OCI-LY3 (cell line): ENCODE measurements at regions not wholly inside any gene's neighbourhood (a gene's known extent, or its start where the extent isn't known, plus 50 kb on each side); places are given as distances from the start of the nearest gene placed in this dataset.
"Not testable (repeated sequence)": the region's sequence is repeated elsewhere in the genome, so short reads cannot be mapped to it uniquely, and the experiment has no call there.

Experiments used
- H2AFZ ChIP-seq: fragments of 200-600, 300-600 bp; shearing (Covaris generic); 2 replicates; pipeline ENCODE4 v1.6.0; 2014; ENCODE audit warnings: antibody characterized with exemption, low read depth, low read length
- H3K27ac ChIP-seq: fragments of 200-600, 300-600 bp; sonication (generic); 2 replicates; pipeline ENCODE4 v1.5.1; 2014; ENCODE audit warnings: mild to moderate bottlenecking, low read length, moderate library complexity, mixed read lengths
- H3K27me3 ChIP-seq: fragments of 200-600, 300-600 bp; sonication (generic); 2 replicates; pipeline ENCODE4 v1.6.1; 2014; ENCODE audit warnings: low read depth, low read length, mixed read lengths
- H3K36me3 ChIP-seq: fragments of 200-600, 300-600 bp; sonication (generic); replicated peaks from 2 replicates; pipeline ENCODE3; 2014; ENCODE audit warnings: low read depth, low read length, mixed read lengths
- H3K4me1 ChIP-seq: fragments of 300-600, 200-600 bp; sonication (generic); 2 replicates; pipeline ENCODE4 v1.6.1; 2014; ENCODE audit warnings: low read length, mixed read lengths
- H3K4me2 ChIP-seq: fragments of 200-600, 300-600 bp; sonication (generic); 2 replicates; pipeline ENCODE4 v1.6.1; 2014; ENCODE audit warnings: low read length, mixed read lengths
- H3K4me3 ChIP-seq: fragments of 300-600, 200-600 bp; sonication (generic); 2 replicates; pipeline ENCODE4 v1.5.1; 2014; ENCODE audit warnings: antibody characterized with exemption, mild to moderate bottlenecking, low read length, moderate library complexity
- H3K79me2 ChIP-seq: fragments of 300-600, 200-600 bp; shearing (Covaris generic); 2 replicates; pipeline ENCODE4 v1.6.1; 2014; ENCODE audit warnings: mild to moderate bottlenecking, low read length, mixed read lengths
- H3K9ac ChIP-seq: fragments of 300-600, 200-600 bp; shearing (Covaris generic); 2 replicates; pipeline ENCODE4 v1.6.0; 2014; ENCODE audit warnings: mild to moderate bottlenecking, low read length, moderate library complexity
- H3K9me3 ChIP-seq: fragments of 200-600, 300-600 bp; shearing (Covaris generic); 2 replicates; pipeline ENCODE4 v1.6.1; 2014; ENCODE audit warnings: low read length, mixed read lengths; ENCODE audit not compliant: insufficient read depth
- H4K20me1 ChIP-seq: fragments of 200-600, 300-600 bp; sonication (generic); 2 replicates; pipeline ENCODE4 v1.6.1; 2016; ENCODE audit warnings: low read length, mixed read lengths; ENCODE audit not compliant: insufficient read depth
- CTCF ChIP-seq: fragments of 200-600, 300-600 bp; sonication (generic); IDR thresholded peaks from 2 replicates; pipeline ENCODE4 v1.5.1; 2014; ENCODE audit warnings: antibody characterized with exemption, low read length, low read depth
- EZH2phosphoT487 ChIP-seq: fragments of 200-600 bp; shearing (Covaris generic); IDR thresholded peaks from 2 replicates; pipeline ENCODE4 v1.6.1; 2018; ENCODE audit warnings: antibody characterized with exemption, mixed run types, low read depth

DNA sequence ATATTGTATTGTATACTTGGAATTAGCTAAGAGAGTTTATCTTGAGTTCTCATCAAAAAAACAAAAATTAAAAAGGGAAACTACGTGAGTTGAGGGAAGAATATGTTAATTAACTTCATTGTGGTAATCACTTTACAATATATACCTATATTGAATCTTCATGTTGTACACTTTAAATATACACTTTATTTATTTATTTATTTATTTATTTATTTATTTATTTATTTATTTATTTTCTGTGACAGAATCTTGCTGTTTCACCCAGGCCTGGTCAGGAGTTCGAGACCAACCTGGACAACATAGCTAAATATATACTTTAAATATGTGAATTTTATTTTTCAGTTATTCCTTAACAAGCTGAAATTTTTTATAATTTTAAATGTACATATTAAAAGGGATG is 74.1 kb downstream of the VIP start:
- no peak for TF ChIP-seq EZH2phosphoT487
- no peak for TF ChIP-seq CTCF
- H3K27me3 ChIP-seq, result no peaks in the 10 kb centered on the region
- no peaks in the 10 kb centered on the region for H3K9me3 ChIP-seq
- H3K4me2 ChIP-seq, result no peak overlapping the region
- no peaks in the 10 kb centered on the region for H3K36me3 ChIP-seq
- no peaks in the 10 kb centered on the region for H3K79me2 ChIP-seq
- H4K20me1 ChIP-seq, result no peaks in the 10 kb centered on the region
- H3K4me1 ChIP-seq, result no peaks in the 10 kb centered on the region
- H3K4me3 ChIP-seq, result no peak overlapping the region
- no peak overlapping the region for H3K9ac ChIP-seq
- H2AFZ ChIP-seq, result no peak overlapping the region
- no peak overlapping the region for H3K27ac ChIP-seq

- Histone ChIP-seq H3K36me3 (no peaks in the 10 kb centered on the region), H3K4me2 (no peak overlapping the region), H3K4me3 (no peak overlapping the region), H3K79me2 (no peaks in the 10 kb centered on the region), H3K4me1 (no peaks in the 10 kb centered on the region), H2AFZ (no peak overlapping the region), H3K27me3 (no peaks in the 10 kb centered on the region), H3K9ac (no peak overlapping the region), H3K9me3 (no peaks in the 10 kb centered on the region), H3K27ac (no peak overlapping the region), H4K20me1 (no peaks in the 10 kb centered on the region)
- TF ChIP-seq EZH2phosphoT487 (no peak), CTCF (no peak)
Observed at GRCh38 chr6:152828431-152828830, 77.8 kb downstream of the VIP start.

DNA sequence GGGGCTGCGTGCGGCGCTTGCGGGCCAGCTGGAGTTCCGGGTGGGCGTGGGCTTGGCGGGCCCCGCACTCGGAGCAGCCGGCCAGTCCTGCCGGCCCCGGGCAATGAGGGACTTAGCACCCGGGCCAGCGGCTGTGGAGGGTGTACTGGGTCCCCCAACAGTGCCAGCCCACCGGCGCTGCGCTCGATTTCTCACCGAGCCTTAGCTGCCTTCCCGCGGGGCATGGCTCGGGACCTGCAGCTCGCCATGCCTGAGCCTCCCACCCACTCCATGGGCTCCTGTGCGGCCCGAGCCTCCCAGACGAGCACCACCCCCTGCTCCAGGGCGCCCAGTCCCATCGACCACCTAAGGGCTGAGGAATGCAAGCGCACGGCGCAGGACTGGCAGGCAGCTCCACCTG is 83.8 kb downstream of the VIP start:
- not testable (repeated sequence) for H4K20me1 ChIP-seq, H3K27me3 ChIP-seq, H3K36me3 ChIP-seq, H3K9ac ChIP-seq, H3K9me3 ChIP-seq, H3K4me2 ChIP-seq, H2AFZ ChIP-seq, H3K4me3 ChIP-seq, H3K4me1 ChIP-seq, H3K79me2 ChIP-seq, H3K27ac ChIP-seq

GRCh38 chr6:152836523-152836922 is 85.9 kb downstream of the VIP start:
- Histone ChIP-seq H3K4me3 (no peak overlapping the region), H3K79me2 (no peaks in the 10 kb centered on the region), H3K27me3 (no peaks in the 10 kb centered on the region), H3K9me3 (no peaks in the 10 kb centered on the region), H3K36me3 (no peaks in the 10 kb centered on the region), H3K9ac (no peak overlapping the region), H2AFZ (no peak overlapping the region), H3K27ac (no peak overlapping the region), H3K4me1 (no peaks in the 10 kb centered on the region), H4K20me1 (no peaks in the 10 kb centered on the region), H3K4me2 (no peak overlapping the region)
- no peak for TF ChIP-seq CTCF
- TF ChIP-seq EZH2phosphoT487, result no peak

DNA sequence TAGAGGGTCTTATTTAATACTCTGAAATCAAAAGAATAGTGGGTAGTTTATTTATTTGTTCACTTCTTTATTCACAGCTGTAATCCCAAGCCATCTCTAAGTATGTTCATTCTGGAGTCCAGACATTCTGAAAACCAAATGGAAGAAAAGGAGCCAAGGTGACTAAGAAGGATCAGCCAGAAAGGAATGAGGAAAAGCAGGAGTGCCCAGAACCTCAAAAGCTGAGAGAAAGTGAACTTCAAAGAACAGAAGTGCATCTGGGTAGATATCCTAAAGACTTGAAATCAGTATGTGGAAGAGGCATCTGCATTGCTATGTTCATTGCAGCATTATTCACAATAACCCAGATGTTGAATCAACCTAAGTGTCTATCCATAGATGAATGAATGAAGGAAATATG is 94.8 kb downstream of the VIP start:
- no peaks in the 10 kb centered on the region for H3K79me2 ChIP-seq
- H3K9me3 ChIP-seq, result no peaks in the 10 kb centered on the region
- H3K9ac ChIP-seq, result no peak overlapping the region
- H3K4me3 ChIP-seq, result no peak overlapping the region
- H2AFZ ChIP-seq, result no peak overlapping the region
- H3K4me1 ChIP-seq, result no peaks in the 10 kb centered on the region
- H3K27ac ChIP-seq, result no peak overlapping the region
- no peaks in the 10 kb centered on the region for H3K27me3 ChIP-seq
- H4K20me1 ChIP-seq, result no peaks in the 10 kb centered on the region
- no peaks in the 10 kb centered on the region for H3K36me3 ChIP-seq
- TF ChIP-seq CTCF (no peak), EZH2phosphoT487 (no peak)
- no peak overlapping the region for H3K4me2 ChIP-seq
